B cell (primary cell): ENCODE measurements at regions not wholly inside any gene's neighbourhood (a gene's known extent, or its start where the extent isn't known, plus 50 kb on each side); places are given as distances from the start of the nearest gene placed in this dataset.

Source experiments
- ATAC-seq: fragments of 200-7000 bp; cut with Tn5 transposase; one replicate; pipeline ENCODE4 v1.10.0; 2021; ENCODE audit warnings: low read depth, mild to moderate bottlenecking, moderate number of reproducible peaks, moderate library complexity
- CTCF ChIA-PET: fragments of 350-600 bp; sonication (Branson Sonifier 250); formaldehyde crosslinking; loops from one replicate; lab custom pipeline; 2021; ENCODE audit warnings: antibody characterized with exemption, inconsistent platforms; lab: Charles Lee
- POLR2A ChIA-PET: fragments of 350-600 bp; sonication (Branson Sonifier 250); formaldehyde crosslinking; loops from one replicate; lab custom pipeline; 2021; ENCODE audit warnings: antibody characterized with exemption; lab: Charles Lee
- DNase-seq: peaks from one replicate; pipeline ENCODE4 v3.0.0; 2013
- H2AFZ ChIP-seq: 2 replicates; pipeline ENCODE4 v1.6.1; 2012; ENCODE audit warnings: mild to moderate bottlenecking, low read depth, low read length; ENCODE audit not compliant: insufficient read depth, poor library complexity, severe bottlenecking
- H3K27ac ChIP-seq, 2 donors: 1 replicate in 1 of 2; 2 replicates in 1 of 2; pipeline ENCODE4 v1.5.1; 2012 to 2013; ENCODE audit warnings: low read length in 2 of 2, mild to moderate bottlenecking in 2 of 2, moderate library complexity in 1 of 2
- H3K27me3 ChIP-seq, 4 experiments: fragments of 200-600 bp in 1 of 4; sonication (generic) in 1 of 4; replicated peaks in 1 of 4; 1 replicate in 2 of 4; 2 replicates in 2 of 4; pipeline versions ENCODE4 v1.6.1 to v1.7.0; 2013 to 2016; ENCODE audit warnings: low read length in 3 of 4, mild to moderate bottlenecking in 2 of 4, mixed read lengths in 1 of 4, moderate library complexity in 1 of 4; ENCODE audit not compliant: insufficient read depth in 4 of 4, control insufficient read depth in 3 of 4; ENCODE audit errors: control extremely low read depth in 1 of 4
- H3K36me3 ChIP-seq, 2 experiments: replicated peaks in 1 of 2; 1 replicate in 1 of 2; 2 replicates in 1 of 2; pipeline versions ENCODE4 v1.6.1 to v1.7.1; 2013; ENCODE audit warnings: low read length in 1 of 2; ENCODE audit not compliant: insufficient read depth in 2 of 2, control insufficient read depth in 1 of 2; ENCODE audit errors: control extremely low read depth in 1 of 2, extremely low read depth in 1 of 2
- H3K4me1 ChIP-seq, 2 donors: fragments of 200-600 bp in 1 of 2; sonication (generic) in 1 of 2; 1 replicate in 1 of 2; 2 replicates in 1 of 2; pipeline versions ENCODE4 v1.5.1 to v1.6.1; 2013 to 2017; ENCODE audit warnings: low read length in 2 of 2; ENCODE audit not compliant: control insufficient read depth in 2 of 2, insufficient read depth in 2 of 2
- H3K4me2 ChIP-seq: replicated peaks from 2 replicates; pipeline ENCODE3; 2012; ENCODE audit warnings: mild to moderate bottlenecking, low read depth, low read length; ENCODE audit not compliant: poor library complexity, severe bottlenecking
- H3K4me3 ChIP-seq, 5 experiments: fragments of 200-600 bp in 1 of 5; sonication (generic) in 1 of 5; 1 replicate in 3 of 5; 2 replicates in 2 of 5; pipeline versions ENCODE4 v1.5.1 to v1.7.0; 2011 to 2016; ENCODE audit warnings: low read length in 4 of 5, mild to moderate bottlenecking in 4 of 5, low read depth in 2 of 5, control low read depth in 1 of 5, moderate library complexity in 1 of 5; ENCODE audit not compliant: insufficient read depth in 1 of 5; ENCODE audit errors: control extremely low read depth in 1 of 5, extremely low read depth in 1 of 5
- H3K79me2 ChIP-seq: fragments of 200-600 bp; sonication (generic); one replicate; pipeline ENCODE4 v1.6.0; 2016; ENCODE audit warnings: low read length; ENCODE audit not compliant: control insufficient read depth, insufficient read depth
- H3K9ac ChIP-seq: fragments of 200-600 bp; sonication (generic); 2 replicates; pipeline ENCODE4 v1.6.1; 2017; ENCODE audit warnings: mild to moderate bottlenecking, low read length, moderate library complexity
- H3K9me3 ChIP-seq, 3 donors: one replicate each; pipeline versions ENCODE4 v1.6.1 to v1.7.1; 2013; ENCODE audit warnings: low read length in 2 of 3; ENCODE audit not compliant: control insufficient read depth in 2 of 3, insufficient read depth in 1 of 3; ENCODE audit errors: control extremely low read depth in 1 of 3
- H4K20me1 ChIP-seq: 2 replicates; pipeline ENCODE4 v1.6.0; 2012; ENCODE audit warnings: mild to moderate bottlenecking, low read length; ENCODE audit not compliant: insufficient read depth, control insufficient read depth, poor library complexity, severe bottlenecking
- H3K27ac Mint-ChIP-seq: one replicate; pipeline ENCODE4 v1.8.0; 2021; ENCODE audit warnings: mixed read lengths
- H3K27me3 Mint-ChIP-seq: one replicate; pipeline ENCODE4 v1.8.0; 2021; ENCODE audit warnings: mixed read lengths
- H3K4me1 Mint-ChIP-seq: one replicate; pipeline ENCODE4 v1.8.0; 2021; ENCODE audit warnings: mixed read lengths
- H3K4me3 Mint-ChIP-seq: one replicate; pipeline ENCODE4 v1.8.0; 2021; ENCODE audit warnings: mixed read lengths
- H3K9me3 Mint-ChIP-seq: one replicate; pipeline ENCODE4 v1.8.0; 2022; ENCODE audit warnings: mixed read lengths; ENCODE audit not compliant: insufficient read depth
- CTCF ChIP-seq: fragments of 200-600 bp; IDR thresholded peaks from one replicate; pipeline ENCODE4 v1.8.0; 2022; ENCODE audit warnings: antibody characterized with exemption, mild to moderate bottlenecking
- EZH2 ChIP-seq: IDR thresholded peaks from 2 replicates; pipeline ENCODE4 v1.6.1; 2012; ENCODE audit warnings: borderline replicate concordance, low read depth, mild to moderate bottlenecking, moderate library complexity, low read length; ENCODE audit not compliant: insufficient read depth, poor library complexity, severe bottlenecking
- WGBS: methylation state at CpG from one replicate; pipeline ENCODE4 v1.1.5; 2013; ENCODE audit warnings: missing lambda C conversion rate; ENCODE audit not compliant: insufficient coverage; 5-methylcytosine and 5-hydroxymethylcytosine counted together
- intact Hi-C: fragments of 100-400 bp; cut with micrococcal nuclease; formaldehyde crosslinking; loops from one replicate; pipeline ENCODE4 v1.10.0; 2022

GRCh38 chr12:25424211-25424731 is 128.8 kb downstream of the LMNTD1 start:
- no peak overlapping the region for H3K27ac ChIP-seq
- no peak overlapping the region for H3K4me3 Mint-ChIP-seq
- no peak overlapping the region for H2AFZ ChIP-seq
- no peaks in the 10 kb centered on the region for H3K36me3 ChIP-seq
- TF ChIP-seq CTCF (no peak), EZH2 (no peak)
- H3K27me3 Mint-ChIP-seq = no peaks in the 10 kb centered on the region
- CTCF ChIA-PET = interaction anchor here (5.0 kb wide), 1 partner anchor 12 kb away, joined by 39 read pairs; no protein-coding TSS in a partner anchor
- 100% methylated on average over 4 of the region's 6 CpGs for WGBS
- POLR2A ChIA-PET = no interaction called here
- no peaks in the 10 kb centered on the region for H3K4me1 ChIP-seq
- no peaks in the 10 kb centered on the region for H4K20me1 ChIP-seq
- no peak overlapping the region for H3K9ac ChIP-seq
- DNase-seq = no peak
- intact Hi-C loops = no loop called here
- H3K4me1 Mint-ChIP-seq = no peaks in the 10 kb centered on the region
- no peaks in the 10 kb centered on the region for H3K9me3 ChIP-seq
- H3K79me2 ChIP-seq = no peaks in the 10 kb centered on the region
- no peak overlapping the region for H3K27ac Mint-ChIP-seq
- no peaks in the 10 kb centered on the region for H3K9me3 Mint-ChIP-seq
- no peaks in the 10 kb centered on the region for H3K27me3 ChIP-seq
- no peak for ATAC-seq
- no peak overlapping the region for H3K4me3 ChIP-seq
- H3K4me2 ChIP-seq = no peak overlapping the region

- H3K9me3 ChIP-seq = no peaks in the 10 kb centered on the region
- POLR2A ChIA-PET = no interaction called here
- CTCF ChIA-PET = interaction anchor here (5.0 kb wide), 1 partner anchor 13 kb away, joined by 39 read pairs; no protein-coding TSS in a partner anchor
- no peak overlapping the region for H3K4me3 Mint-ChIP-seq
- H3K4me1 ChIP-seq = no peaks in the 10 kb centered on the region
- H3K4me3 ChIP-seq = no peak overlapping the region
- H3K79me2 ChIP-seq = no peaks in the 10 kb centered on the region
- no peaks in the 10 kb centered on the region for H3K36me3 ChIP-seq
- no peak overlapping the region for H3K27ac Mint-ChIP-seq
- H3K27me3 Mint-ChIP-seq = peaks cover under 1% of the 10 kb centered on the region
- no peak overlapping the region for H3K9ac ChIP-seq
- no peak overlapping the region for H3K27ac ChIP-seq
- no peak for TF ChIP-seq CTCF
- no peak overlapping the region for H3K4me2 ChIP-seq
- no peak overlapping the region for H2AFZ ChIP-seq
- DNase-seq (no peak), ATAC-seq (no peak)
- no peaks in the 10 kb centered on the region for H3K27me3 ChIP-seq
- H3K4me1 Mint-ChIP-seq = no peaks in the 10 kb centered on the region
- WGBS = 95% methylated on average over 9 of the region's 11 CpGs
- no peaks in the 10 kb centered on the region for H3K9me3 Mint-ChIP-seq
- H4K20me1 ChIP-seq = no peaks in the 10 kb centered on the region
- intact Hi-C loops = no loop called here
These were observed 129.6 kb downstream of the LMNTD1 start for GRCh38 chr12:25423355-25424050.
